GM18873 (cell line): ENCODE measurements at regions not wholly inside any gene's neighbourhood (a gene's known extent, or its start where the extent isn't known, plus 50 kb on each side); places are given as distances from the start of the nearest gene placed in this dataset.

Experiments used
- ATAC-seq: cut with Tn5 transposase; IDR thresholded peaks from one replicate; pipeline ENCODE4 v1.9.1; 2021; ENCODE audit warnings: mild to moderate bottlenecking, moderate library complexity, moderate number of reproducible peaks; ENCODE audit not compliant: unreplicated experiment, low FRiP score

DNA sequence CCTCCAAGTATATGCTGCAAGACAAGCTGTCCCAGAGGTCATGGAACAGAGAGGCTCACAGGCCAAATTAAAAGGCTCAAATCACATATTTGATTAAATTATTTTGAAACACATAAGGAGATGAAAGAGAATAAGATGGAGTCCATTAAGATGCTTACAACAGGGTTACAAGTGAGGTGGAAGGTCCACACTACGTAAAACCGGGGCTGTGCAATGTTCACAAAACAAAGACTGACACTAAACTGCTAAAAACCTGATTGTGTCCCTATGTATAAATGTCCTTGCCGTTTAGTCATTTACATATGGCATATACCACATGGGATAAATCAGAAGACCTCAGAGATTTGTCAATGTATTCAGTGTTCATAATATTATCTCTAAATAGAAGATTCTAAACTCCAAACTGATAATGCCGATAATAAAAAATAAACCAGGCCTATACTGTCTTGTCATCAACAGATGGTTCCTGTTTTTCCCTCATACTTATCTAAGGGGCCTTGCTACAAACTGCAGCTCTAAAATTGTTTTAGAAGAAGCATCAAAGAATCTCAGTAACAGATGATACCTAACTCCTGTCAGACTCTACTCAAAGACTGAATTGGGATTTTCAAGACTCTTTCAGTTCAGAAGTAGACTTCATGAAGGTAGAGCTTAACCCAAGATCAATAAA is 51.8 kb upstream of the RIPOR2 start:
- no peak for ATAC-seq

DNA sequence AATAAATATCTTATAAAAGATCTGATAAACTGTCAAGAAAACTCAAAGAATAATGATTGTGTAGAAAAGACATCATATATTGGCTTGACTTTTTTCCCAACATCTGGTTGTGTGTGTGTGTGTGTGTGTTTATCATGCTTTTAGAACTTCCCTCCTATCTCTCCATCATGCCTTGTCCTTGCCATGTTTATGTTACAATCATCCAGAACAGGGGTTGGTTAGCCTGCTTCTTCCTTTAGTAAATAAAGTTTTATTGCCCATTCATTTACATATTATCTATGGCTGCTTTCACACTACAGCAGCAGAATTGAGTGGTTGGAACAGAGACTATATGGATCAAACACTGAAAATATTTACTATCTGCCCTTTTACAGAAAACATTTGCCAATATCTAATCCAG is 52.8 kb upstream of the RIPOR2 start:
- no peak for ATAC-seq

DNA sequence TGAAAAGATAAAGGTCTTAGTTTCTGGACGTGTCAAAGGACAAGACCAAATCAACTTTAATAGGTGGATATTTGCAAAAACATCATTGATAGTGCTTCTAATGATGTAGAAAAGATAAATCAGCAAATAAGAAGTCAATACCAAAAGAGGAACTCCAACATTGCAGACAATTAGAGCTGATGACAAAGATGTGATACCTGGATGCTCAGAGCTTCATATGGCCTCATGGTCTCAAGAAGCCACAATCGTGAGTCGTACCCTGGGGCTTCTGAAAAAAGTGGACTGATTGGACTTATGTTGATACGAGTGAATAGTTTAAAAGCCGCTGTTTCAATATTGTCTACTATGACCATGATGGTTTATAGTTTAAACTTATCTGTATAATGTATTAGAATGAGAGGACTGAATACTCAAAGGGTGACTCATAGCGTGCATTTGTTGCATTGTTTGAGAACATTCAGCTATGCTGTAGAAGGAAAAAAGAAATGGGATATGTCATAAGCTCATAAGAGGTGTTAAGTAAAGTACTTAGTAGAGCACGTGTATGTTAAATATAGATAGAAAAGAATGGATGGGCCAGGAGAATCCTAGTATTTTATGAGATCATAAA is 54.6 kb upstream of the RIPOR2 start:
- ATAC-seq, result no peak

DNA sequence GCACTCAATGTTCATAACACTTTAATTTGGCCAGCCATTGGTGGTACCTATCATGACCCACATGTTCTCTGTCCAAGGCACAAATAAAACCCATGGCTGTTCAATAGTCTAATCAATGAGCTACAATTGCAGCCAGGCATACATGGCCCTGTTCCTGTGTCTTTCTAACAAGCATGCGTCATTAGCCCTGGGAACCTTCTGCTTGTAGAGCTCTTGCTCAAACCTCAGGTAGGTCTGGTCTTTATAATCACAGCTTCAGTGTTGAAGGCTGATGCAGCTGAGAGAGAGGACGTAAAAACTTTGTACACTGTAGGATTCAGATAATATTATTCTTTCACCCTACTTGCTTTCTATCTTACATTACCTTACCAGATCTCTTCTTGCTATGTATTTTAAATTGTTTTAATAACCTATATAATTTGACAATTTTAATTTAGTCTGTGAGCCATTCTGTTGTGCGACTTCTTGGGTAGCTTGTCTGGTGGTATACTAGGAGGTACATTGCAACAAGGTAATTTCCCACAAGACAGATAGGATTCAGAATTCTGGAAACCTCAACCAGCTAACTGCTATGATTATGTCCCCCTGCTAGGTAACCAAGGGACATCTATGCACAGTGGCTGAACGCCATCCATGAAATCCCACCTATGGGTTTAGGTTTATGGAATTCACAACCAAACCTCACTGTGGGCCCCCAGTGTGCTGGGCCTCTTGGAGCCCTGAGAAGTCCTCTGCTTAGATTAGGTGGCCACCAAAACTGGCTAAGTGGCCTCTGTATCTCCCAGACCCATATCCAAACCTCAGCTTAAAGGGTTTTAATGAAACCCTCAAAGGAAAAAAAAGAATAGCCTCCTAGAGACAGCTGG is 55.4 kb upstream of the RIPOR2 start:
- ATAC-seq, result no peak

- ATAC-seq, result peak; percentile 70
Observed at GRCh38 chr6:24991810-24992467, 56.2 kb upstream of the RIPOR2 start.

DNA sequence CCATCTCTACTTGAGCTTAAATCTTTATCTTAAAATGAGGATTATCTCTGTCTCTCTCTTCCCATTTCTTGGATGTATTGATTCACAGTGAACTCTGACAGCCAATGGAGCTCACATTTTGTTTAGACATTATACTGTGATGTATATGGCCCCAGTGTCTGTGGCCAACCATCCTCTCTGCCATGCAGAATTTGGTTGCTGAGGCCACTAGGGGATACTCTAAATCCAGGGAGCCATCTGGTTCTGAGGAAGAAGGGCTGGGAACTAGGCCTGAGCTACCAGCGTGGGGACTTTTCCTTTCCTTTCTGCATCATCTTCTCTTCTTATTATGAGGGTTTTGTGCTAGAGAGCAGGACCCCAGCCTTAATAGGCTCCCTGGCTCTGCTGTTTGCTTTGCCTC is 59.1 kb upstream of the RIPOR2 start:
- ATAC-seq, result no peak

- no peak for ATAC-seq
Observed at GRCh38 chr6:24995270-24995669, 59.5 kb upstream of the RIPOR2 start.

GRCh38 chr6:24996269-24996836 is 60.6 kb upstream of the RIPOR2 start:
- no peak for ATAC-seq

DNA sequence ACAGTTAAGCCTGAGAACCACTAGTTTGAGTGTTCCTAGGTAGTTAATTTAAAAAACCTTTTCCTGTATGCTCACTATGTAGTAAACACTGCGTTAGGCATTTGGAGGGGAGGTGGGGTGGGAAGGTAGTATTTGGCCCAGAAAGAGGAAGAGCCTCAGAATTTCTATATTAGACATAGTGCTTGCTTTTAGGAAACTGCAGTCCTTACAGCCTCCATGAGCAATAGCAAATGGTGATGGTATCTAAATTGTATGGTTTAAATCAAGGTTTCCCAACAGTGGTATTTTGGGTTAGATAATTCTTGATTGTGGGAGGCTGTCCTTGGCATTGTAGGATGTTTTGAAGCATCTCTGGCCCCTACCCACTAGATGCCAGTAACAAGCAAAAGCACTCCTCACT is 61.5 kb upstream of the RIPOR2 start:
- no peak for ATAC-seq

- ATAC-seq, result no peak
Observed at GRCh38 chr6:24997905-24998304, 62.1 kb upstream of the RIPOR2 start.

DNA sequence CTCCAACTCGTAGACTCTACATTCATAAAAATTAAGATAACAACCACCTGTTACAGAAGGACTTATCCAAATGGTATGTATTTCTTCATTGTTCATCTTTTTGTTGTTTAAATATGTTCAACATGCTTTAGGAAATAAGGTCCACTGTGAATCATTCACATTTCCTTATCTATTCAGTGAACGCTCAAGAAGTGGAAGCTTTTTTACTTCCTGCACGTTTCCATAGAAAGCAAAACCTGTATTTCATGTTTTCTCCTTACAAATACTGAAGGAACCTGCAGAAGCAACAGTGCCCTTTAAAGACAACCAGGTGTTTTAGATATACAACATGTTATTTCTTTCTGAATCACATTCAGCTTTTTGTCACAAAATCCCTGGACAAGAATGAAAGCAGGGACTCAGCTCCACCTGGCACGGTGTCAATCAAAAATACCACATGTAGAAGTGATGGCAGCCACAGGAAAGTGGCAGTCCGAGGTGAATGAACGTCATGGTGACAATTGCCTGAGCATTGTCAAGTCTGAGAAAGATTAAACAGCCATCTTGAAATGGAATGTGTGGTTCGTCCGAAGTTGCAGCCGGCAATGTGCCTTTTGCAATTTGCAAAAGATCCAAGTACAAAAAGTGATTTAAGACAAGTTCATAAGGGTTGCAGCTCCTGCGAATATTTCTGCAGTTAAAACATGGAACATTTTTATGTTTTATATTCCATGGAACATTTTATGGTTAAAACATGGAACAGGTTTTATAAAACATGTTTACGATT is 66.7 kb upstream of the RIPOR2 start:
- ATAC-seq, result no peak

DNA sequence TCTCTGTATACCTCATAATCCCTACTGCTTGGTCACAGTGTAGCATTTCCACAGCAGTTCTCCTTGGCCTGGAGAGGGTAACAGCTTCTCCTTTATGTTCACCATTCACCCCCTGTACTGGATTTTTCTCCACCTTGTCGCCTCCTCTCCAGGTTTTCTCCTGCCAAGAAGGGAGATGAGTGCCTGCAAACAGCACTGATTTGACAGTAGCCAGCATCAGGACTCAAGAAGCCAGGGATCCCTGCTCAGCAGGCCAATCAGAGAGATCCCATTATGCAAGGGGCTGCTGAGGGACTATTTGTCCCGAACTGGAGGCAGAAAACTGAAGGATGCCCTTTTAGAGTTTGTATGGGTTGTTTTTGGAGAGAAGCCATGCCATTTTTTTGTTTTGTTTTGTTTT is 68.6 kb upstream of the RIPOR2 start:
- no peak for ATAC-seq

DNA sequence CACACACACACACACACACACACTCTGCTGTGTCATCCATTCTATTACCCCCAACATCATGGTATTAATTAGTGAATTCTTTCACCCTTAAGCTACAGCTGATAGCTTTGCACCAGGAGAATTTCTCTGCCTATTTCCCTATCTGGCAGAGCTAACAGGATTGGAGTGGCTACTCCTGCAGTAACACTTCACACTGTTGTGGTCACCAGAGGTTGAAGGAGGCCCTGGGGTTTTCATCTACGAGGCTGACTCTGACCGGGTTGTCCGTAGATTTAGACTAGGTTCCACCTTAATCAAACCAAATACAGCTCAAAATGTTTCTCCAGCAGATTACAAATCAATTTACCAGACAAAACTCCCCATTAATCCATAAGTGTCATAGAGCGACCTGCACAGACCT is 69.2 kb upstream of the RIPOR2 start:
- no peak for ATAC-seq

- no peak for ATAC-seq
Observed at GRCh38 chr6:25006075-25006474, 70.3 kb upstream of the RIPOR2 start.

DNA sequence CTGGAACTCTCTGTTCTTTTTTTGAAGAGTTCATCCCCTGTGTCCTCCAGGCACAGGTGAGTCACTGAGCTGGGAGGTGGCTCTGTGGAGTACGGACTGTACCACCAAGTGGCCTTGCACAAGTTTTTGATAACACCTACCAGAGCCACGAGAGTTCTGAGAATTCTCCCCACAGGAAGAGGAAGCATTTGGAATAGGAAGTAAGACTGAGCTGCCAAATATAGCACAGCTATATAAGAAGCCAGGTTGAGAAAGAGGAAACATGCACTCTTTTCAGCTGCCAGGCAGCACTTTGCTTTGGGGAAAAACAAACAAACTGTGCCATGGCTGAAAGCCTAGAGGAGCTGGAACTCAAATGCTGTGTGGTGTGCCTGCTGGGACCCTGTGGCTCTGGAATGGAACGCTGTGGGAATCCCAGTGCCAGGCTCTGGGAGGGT is 70.8 kb upstream of the RIPOR2 start:
- ATAC-seq, result no peak

DNA sequence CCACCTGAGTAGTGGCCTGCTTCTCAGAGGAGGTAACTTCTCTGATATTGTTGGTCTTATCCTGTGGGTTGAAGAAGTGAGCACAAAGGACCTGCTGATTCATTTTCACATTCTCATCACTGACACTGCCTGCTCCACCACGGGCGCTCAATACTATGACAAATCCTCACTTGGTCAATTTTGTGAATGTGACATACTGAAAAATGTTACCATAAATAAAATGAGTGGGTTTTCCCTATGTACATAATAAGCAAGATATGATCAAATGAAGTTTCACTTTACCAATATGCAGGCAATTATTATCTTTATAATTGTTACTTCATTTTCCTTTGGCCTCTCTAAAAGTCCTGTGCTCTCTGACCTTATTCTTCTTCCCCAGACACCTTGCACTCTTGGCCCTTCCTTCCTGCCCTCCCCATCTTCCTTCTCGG is 71.5 kb upstream of the RIPOR2 start:
- no peak for ATAC-seq

DNA sequence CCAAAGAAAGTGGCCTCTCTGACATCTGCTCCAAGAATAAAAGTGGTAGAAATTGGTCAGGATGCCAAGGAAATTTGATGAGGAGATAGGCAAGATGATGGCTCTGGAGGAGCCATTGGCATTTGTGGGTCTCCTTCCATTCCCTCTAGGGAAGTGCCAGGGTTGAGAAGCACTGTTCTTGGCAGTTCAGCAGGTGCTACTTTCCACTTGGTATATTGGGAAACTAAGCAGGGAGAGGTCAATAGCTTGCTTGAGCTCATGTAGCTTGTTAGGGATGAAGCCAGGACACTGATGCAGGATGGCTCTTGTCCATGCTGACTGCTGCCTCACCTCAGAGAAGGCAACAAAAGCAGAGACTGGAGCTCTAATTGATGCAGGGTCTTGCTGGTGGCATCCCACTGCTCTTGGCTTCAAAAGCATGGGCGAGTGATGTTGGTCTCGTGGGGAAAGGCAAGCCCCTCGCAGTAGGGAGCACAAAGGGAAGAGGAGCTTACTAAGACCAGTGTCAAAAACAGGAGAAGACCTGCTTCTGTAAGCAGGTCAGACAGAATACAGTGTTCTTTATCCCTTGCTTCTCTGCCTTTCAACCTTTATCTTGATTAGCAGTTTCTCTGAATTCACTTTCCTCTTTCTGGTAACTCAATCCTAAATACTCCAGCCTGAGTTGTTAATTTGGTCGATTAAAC is 73.1 kb upstream of the RIPOR2 start:
- ATAC-seq, result no peak

DNA sequence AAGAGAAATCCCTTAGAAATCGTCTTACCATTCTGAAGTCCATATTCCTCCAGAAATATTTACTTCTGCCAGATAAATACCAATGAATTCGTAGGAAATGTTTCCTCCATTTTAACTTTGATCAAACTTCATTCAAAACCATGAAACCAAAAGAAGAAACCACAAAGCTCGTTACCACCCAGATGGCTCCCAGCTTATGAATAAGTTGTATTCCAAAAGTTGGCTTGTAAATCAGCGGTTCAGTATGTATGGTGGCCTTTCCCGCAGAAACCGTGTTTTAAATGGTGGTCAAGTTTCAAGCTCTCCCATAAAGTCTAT is 73.6 kb upstream of the RIPOR2 start:
- no peak for ATAC-seq

DNA sequence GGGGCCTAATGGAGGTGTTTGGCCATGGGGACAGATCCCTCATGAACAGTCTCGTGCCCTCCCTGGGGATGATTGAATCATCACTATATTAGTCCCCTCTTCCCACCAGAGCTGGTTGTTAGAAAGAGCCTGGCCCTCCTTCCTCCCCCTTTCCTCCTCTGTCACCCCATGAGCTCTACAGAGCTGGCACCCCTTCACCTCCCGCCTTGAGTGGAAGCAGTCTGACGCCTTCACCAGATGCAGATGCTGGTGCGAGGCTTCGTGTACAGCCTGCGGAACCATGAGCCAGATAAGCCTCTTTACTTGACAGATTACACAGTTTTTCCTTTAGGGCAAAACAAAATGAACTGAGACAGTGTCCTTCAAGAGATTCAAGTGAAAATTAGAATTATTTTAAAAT is 74.4 kb upstream of the RIPOR2 start:
- ATAC-seq, result no peak
